Fibroblast of mammary gland (primary cell): ENCODE measurements at regions not wholly inside any gene's neighbourhood (a gene's known extent, or its start where the extent isn't known, plus 50 kb on each side); places are given as distances from the start of the nearest gene placed in this dataset.

Experiments
- DNase-seq: peaks from one replicate; pipeline ENCODE4 v3.0.0-alpha.2; 2010; ENCODE audit warnings: low read depth
- H3K4me3 ChIP-seq: 2 replicates; pipeline ENCODE4 v1.5.1; 2011; ENCODE audit warnings: low read depth, mild to moderate bottlenecking, low read length, moderate library complexity; ENCODE audit not compliant: control insufficient read depth
- CTCF ChIP-seq: conservative IDR thresholded peaks from 2 replicates; pipeline ENCODE4 v1.5.1; 2011; ENCODE audit warnings: low read depth, low read length, inconsistent platforms; ENCODE audit not compliant: control insufficient read depth, insufficient read depth

GRCh38 chr12:94795520-94795919, 145.2 kb upstream of the TMCC3 start:
- no peak for TF ChIP-seq CTCF
- DNase-seq: peak; percentile 67
- H3K4me3 ChIP-seq: no peak overlapping the region

GRCh38 chr12:94795044-94795443, 144.7 kb upstream of the TMCC3 start:
- no peak for TF ChIP-seq CTCF
- H3K4me3 ChIP-seq: no peak overlapping the region
- no peak for DNase-seq

- no peak for TF ChIP-seq CTCF
- no peak overlapping the region for H3K4me3 ChIP-seq
- no peak for DNase-seq
These were observed 142.8 kb upstream of the TMCC3 start for GRCh38 chr12:94793191-94793595.

- no peak overlapping the region for H3K4me3 ChIP-seq
- TF ChIP-seq CTCF: no peak
- no peak for DNase-seq
These were observed 142.3 kb upstream of the TMCC3 start for GRCh38 chr12:94792693-94793092.

- DNase-seq: no peak
- H3K4me3 ChIP-seq: no peak overlapping the region
- TF ChIP-seq CTCF: no peak
These were observed 141.6 kb upstream of the TMCC3 start for GRCh38 chr12:94791933-94792332.

GRCh38 chr12:94790825-94791224, 140.5 kb upstream of the TMCC3 start:
- no peak for DNase-seq
- TF ChIP-seq CTCF: no peak
- H3K4me3 ChIP-seq: no peak overlapping the region

GRCh38 chr12:94790370-94790769, 140.0 kb upstream of the TMCC3 start:
- no peak for DNase-seq
- TF ChIP-seq CTCF: no peak
- H3K4me3 ChIP-seq: no peak overlapping the region
